GM12864 (cell line): ENCODE measurements at regions not wholly inside any gene's neighbourhood (a gene's known extent, or its start where the extent isn't known, plus 50 kb on each side); places are given as distances from the start of the nearest gene placed in this dataset.

Experiments used
- DNase-seq: peaks from one replicate; pipeline ENCODE4 v3.0.0-alpha.2; 2011; ENCODE audit warnings: low read depth
- H3K4me3 ChIP-seq: 2 replicates; pipeline ENCODE4 v1.5.1; 2011; ENCODE audit warnings: mild to moderate bottlenecking, low read depth, low read length, control low read depth
- CTCF ChIP-seq: IDR thresholded peaks from 2 replicates; pipeline ENCODE4 v1.5.1; 2011; ENCODE audit warnings: low read depth, mild to moderate bottlenecking, moderate library complexity, low read length, control low read depth, inconsistent platforms; ENCODE audit errors: missing control alignments

- H3K4me3 ChIP-seq: no peak overlapping the region
- no peak for DNase-seq
- TF ChIP-seq CTCF: no peak
Observed at GRCh38 chr13:91185294-91185863, 162.1 kb upstream of the MIR17HG start.

- no peak overlapping the region for H3K4me3 ChIP-seq
- TF ChIP-seq CTCF: no peak
- no peak for DNase-seq
Observed at GRCh38 chr13:91187522-91187921, 160.0 kb upstream of the MIR17HG start.

- H3K4me3 ChIP-seq: no peak overlapping the region
- no peak for TF ChIP-seq CTCF
- no peak for DNase-seq
Observed at GRCh38 chr13:91189506-91189905, 158.0 kb upstream of the MIR17HG start.

GRCh38 chr13:91193358-91193757, 154.1 kb upstream of the MIR17HG start:
- TF ChIP-seq CTCF: no peak
- no peak overlapping the region for H3K4me3 ChIP-seq
- no peak for DNase-seq

GRCh38 chr13:91195789-91196188, 151.7 kb upstream of the MIR17HG start:
- H3K4me3 ChIP-seq: no peak overlapping the region
- no peak for DNase-seq
- no peak for TF ChIP-seq CTCF

GRCh38 chr13:91196958-91197357, 150.5 kb upstream of the MIR17HG start:
- no peak overlapping the region for H3K4me3 ChIP-seq
- no peak for DNase-seq
- TF ChIP-seq CTCF: no peak

GRCh38 chr13:91199866-91200265, 147.6 kb upstream of the MIR17HG start:
- TF ChIP-seq CTCF: no peak
- no peak overlapping the region for H3K4me3 ChIP-seq
- DNase-seq: no peak
